GM18505 (cell line): ENCODE measurements at regions not wholly inside any gene's neighbourhood (a gene's known extent, or its start where the extent isn't known, plus 50 kb on each side); places are given as distances from the start of the nearest gene placed in this dataset.
A peak's percentile ranks its signal among the peaks of the same experiment; 100 is the strongest.

Experiments
- ATAC-seq: cut with Tn5 transposase; IDR thresholded peaks from one replicate; pipeline ENCODE4 v1.9.1; 2021; ENCODE audit not compliant: unreplicated experiment
- POLR2A ChIP-seq: IDR thresholded peaks from 4 replicates; pipeline ENCODE4 v1.6.1; 2011; ENCODE audit warnings: borderline replicate concordance; ENCODE audit not compliant: insufficient read depth, insufficient read length; ENCODE audit errors: extremely low read depth

GRCh38 chr7:130999926-131000325, 265.9 kb upstream of the KLF14 start:
- ATAC-seq: no peak
- TF ChIP-seq POLR2A: no peak

- TF ChIP-seq POLR2A: no peak
- ATAC-seq: no peak
Measured at GRCh38 chr7:131000389-131000788, 266.4 kb upstream of the KLF14 start.

DNA sequence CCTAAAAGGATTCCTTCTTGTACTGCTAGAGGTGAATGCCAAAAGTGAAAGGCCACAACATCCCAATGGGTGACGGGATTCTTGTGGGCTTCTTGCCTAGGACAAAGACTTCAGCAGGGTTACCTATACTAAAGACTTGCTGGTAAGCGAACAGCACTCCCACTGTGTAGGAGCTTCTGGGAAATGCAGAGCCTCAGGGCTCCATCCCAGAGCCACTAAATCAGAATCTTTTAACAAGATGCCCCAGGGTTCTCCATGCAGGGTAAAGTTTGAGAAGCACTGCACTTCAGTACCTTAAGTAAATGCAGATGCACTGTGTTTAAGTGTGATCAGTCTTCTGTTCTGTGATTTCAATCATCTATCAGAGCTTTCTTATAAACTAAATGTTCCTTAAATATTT, 266.9 kb upstream of the KLF14 start:
- no peak for TF ChIP-seq POLR2A
- no peak for ATAC-seq

- TF ChIP-seq POLR2A: no peak
- no peak for ATAC-seq
Measured at GRCh38 chr7:131002600-131002999, 268.6 kb upstream of the KLF14 start.

GRCh38 chr7:131003634-131004033, 269.6 kb upstream of the KLF14 start:
- no peak for ATAC-seq
- TF ChIP-seq POLR2A: no peak

- no peak for ATAC-seq
- no peak for TF ChIP-seq POLR2A
Measured at GRCh38 chr7:131004371-131004770, 270.4 kb upstream of the KLF14 start.

DNA sequence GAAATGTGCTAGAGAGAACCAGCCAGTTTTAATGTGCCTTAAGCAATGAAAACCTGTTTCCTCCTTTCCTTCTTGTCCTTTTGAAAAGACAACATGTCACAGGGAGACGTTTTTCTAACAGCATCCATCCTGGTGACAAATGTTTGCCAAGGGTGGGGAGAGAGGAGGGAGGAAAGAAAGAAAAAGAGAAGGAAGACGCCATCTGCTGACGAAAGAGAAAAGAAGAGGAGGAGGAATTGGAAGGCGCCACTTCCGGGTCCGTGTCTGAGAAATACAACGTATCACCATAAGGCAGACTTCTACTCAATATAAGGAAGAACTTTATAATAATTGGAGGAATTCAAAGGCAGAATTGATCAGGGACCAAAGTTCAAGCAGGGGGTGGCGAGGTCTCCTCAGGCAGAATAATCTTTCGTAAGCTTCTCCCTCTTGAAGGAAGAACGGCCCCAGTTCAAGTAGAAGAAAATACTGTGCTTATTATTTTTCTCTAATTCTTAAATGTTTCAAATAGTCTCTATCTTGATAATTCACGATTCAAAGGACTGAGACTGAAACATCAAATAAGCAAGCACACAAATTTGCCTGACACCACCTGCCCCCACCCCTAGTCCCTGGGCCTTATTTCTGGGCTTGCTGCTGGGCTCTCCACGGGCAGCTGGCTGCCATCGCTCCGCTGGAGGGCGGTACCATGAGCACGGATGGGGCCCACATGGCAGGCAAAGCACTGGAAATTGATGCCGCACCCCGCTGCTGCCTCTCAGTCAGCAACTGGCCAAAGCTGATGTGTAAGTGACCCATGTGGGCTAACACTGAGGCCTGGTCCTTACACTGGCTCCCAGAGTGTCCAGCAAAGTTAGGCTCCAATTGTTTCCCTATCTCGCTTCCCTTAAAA, 273.7 kb upstream of the KLF14 start:
- ATAC-seq: no peak
- peak; percentile 44 for TF ChIP-seq POLR2A

GRCh38 chr7:131008840-131009711, 275.1 kb upstream of the KLF14 start:
- ATAC-seq: no peak
- TF ChIP-seq POLR2A: no peak

GRCh38 chr7:131010029-131010716, 276.2 kb upstream of the KLF14 start:
- TF ChIP-seq POLR2A: no peak
- no peak for ATAC-seq

DNA sequence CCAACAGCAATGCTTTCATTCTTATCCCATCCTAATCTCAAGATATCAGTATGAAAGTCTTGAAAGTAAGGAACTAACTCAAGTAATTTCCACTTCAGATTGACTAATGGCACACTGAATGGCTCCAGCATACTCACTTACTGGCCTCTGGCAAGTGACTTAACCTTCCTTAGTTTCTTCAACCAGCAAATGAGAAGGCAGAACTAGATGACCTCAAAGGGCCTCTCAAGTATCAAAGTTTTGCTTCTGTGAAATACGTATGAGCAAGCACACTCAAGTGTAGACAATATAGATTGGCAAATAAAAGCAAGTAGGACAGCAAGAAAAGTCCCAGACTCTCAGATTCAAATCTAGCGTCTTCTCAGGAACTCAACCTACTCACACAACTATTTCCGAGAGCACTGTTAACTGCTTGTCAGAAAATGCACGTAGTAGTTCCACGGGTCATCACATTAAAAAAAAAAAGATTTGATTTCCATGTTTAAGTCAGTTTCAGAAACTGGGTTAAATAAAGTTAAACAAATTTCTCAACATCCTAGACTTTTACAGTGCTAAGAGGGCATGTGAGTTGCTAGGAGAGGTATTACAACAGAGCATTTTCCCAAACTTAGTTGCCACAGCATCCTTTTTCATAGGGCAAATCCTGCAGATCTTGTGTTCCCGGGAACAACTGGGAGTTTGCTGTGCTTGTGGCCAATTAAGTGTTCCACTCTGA, 276.9 kb upstream of the KLF14 start:
- no peak for ATAC-seq

GRCh38 chr7:131011432-131011742, 277.4 kb upstream of the KLF14 start:
- TF ChIP-seq POLR2A: no peak
- no peak for ATAC-seq

More for the DNA sequence above, 276.9 kb upstream of the KLF14 start:
- no peak for TF ChIP-seq POLR2A

GRCh38 chr7:131011976-131012375, 278.0 kb upstream of the KLF14 start:
- no peak for ATAC-seq
- TF ChIP-seq POLR2A: no peak
